Progenitor cell of endocrine pancreas (in vitro differentiated cells): ENCODE measurements at regions not wholly inside any gene's neighbourhood (a gene's known extent, or its start where the extent isn't known, plus 50 kb on each side); places are given as distances from the start of the nearest gene placed in this dataset.

Experiments
- DNase-seq: peaks from one replicate; pipeline ENCODE4 v3.0.0; 2021; ENCODE audit warnings: low spot score; ENCODE audit not compliant: unreplicated experiment
- H3K27ac Mint-ChIP-seq: 2 replicates; pipeline ENCODE4 v1.8.0; 2021; ENCODE audit warnings: mild to moderate bottlenecking, moderate library complexity, mixed read lengths
- H3K27me3 Mint-ChIP-seq: 2 replicates; pipeline ENCODE4 v1.8.0; 2021; ENCODE audit warnings: mixed read lengths
- H3K36me3 Mint-ChIP-seq: 2 replicates; pipeline ENCODE4 v1.8.0; 2022; ENCODE audit warnings: mixed read lengths; ENCODE audit not compliant: insufficient read depth
- H3K4me1 Mint-ChIP-seq: 2 replicates; pipeline ENCODE4 v1.8.0; 2021; ENCODE audit warnings: low read depth, mixed read lengths
- H3K4me3 Mint-ChIP-seq: 2 replicates; pipeline ENCODE4 v1.8.0; 2021; ENCODE audit warnings: low read depth, mild to moderate bottlenecking, moderate library complexity, mixed read lengths
- H3K9me3 Mint-ChIP-seq: 2 replicates; pipeline ENCODE4 v1.8.0; 2021; ENCODE audit warnings: low read depth, mixed read lengths
- CTCF ChIP-seq: fragments of 200-600 bp; sonication (generic); IDR thresholded peaks from one replicate; pipeline ENCODE4 v1.5.0; 2021; ENCODE audit warnings: antibody characterized with exemption, mild to moderate bottlenecking; ENCODE audit not compliant: unreplicated experiment

DNA sequence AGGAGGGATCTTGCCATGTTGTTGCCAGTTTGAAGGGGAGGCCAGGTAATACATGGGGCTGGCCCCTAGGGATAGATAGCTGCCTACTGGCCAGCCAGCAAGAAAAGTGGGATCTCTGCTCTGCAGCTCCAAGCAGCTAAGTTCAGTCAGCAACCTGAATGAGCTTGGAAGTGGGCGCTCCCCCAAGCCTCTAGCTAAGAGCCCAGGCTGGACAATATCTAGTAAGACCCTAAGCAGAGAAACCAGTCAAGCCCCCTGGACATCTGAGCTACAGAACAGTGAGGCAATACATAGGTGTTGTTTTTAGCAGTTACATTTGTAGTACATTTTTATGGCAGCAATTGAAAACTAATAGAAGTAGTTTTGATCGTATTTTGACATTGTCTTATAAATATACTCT, 409.8 kb upstream of the SMIM21 start:
- Mint-ChIP-seq H3K9me3 (peaks cover 4% of the 10 kb centered on the region), H3K36me3 (no peaks in the 10 kb centered on the region), H3K27ac (no peak overlapping the region), H3K27me3 (peaks cover 27% of the 10 kb centered on the region), H3K4me1 (peaks cover 2% of the 10 kb centered on the region), H3K4me3 (no peak overlapping the region)
- DNase-seq = no peak
- TF ChIP-seq CTCF = no peak

DNA sequence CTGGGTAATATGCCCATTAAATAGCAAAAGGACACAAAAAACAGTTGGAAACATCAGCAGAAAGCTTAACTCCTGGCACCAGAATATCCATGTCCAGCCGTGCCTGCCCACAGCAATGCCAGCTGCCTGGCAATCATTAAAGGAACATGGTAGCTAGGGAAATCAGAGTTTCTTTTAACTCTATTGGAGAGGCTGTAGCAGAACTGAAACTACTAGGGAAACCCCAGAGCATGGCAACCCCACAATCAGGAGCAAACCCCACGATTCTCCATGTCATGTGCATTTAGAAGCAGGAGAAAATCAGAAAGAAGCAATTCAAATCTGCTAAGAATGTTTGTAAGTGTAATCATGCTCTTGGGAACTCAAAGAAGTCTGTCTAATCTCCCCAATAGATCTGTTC, 409.0 kb upstream of the SMIM21 start:
- H3K4me3 Mint-ChIP-seq = no peak overlapping the region
- H3K4me1 Mint-ChIP-seq = peaks cover 2% of the 10 kb centered on the region
- no peak for TF ChIP-seq CTCF
- DNase-seq = no peak
- no peak overlapping the region for H3K27ac Mint-ChIP-seq
- H3K36me3 Mint-ChIP-seq = no peaks in the 10 kb centered on the region
- H3K9me3 Mint-ChIP-seq = peaks cover 5% of the 10 kb centered on the region
- peaks cover 27% of the 10 kb centered on the region for H3K27me3 Mint-ChIP-seq

- Mint-ChIP-seq H3K9me3 (peaks cover 5% of the 10 kb centered on the region), H3K27me3 (peaks cover 37% of the 10 kb centered on the region), H3K4me3 (no peak overlapping the region), H3K36me3 (no peaks in the 10 kb centered on the region), H3K27ac (no peak overlapping the region), H3K4me1 (peaks cover 17% of the 10 kb centered on the region)
- TF ChIP-seq CTCF = no peak
- no peak for DNase-seq
Measured at GRCh38 chr18:75831960-75832359, 404.5 kb upstream of the SMIM21 start.

- Mint-ChIP-seq H3K36me3 (no peaks in the 10 kb centered on the region), H3K27me3 (peaks cover 38% of the 10 kb centered on the region), H3K4me1 (peaks cover 20% of the 10 kb centered on the region), H3K4me3 (no peak overlapping the region), H3K27ac (no peak overlapping the region), H3K9me3 (peaks cover 5% of the 10 kb centered on the region)
- no peak for DNase-seq
- no peak for TF ChIP-seq CTCF
Measured at GRCh38 chr18:75830828-75831227, 403.3 kb upstream of the SMIM21 start.

- Mint-ChIP-seq H3K27ac (no peak overlapping the region), H3K4me3 (no peak overlapping the region), H3K9me3 (peaks cover 5% of the 10 kb centered on the region), H3K27me3 (peaks cover 46% of the 10 kb centered on the region), H3K36me3 (no peaks in the 10 kb centered on the region), H3K4me1 (peaks cover 25% of the 10 kb centered on the region)
- no peak for DNase-seq
- no peak for TF ChIP-seq CTCF
Measured at GRCh38 chr18:75829091-75829490, 401.6 kb upstream of the SMIM21 start.

GRCh38 chr18:75828379-75828778, 400.9 kb upstream of the SMIM21 start:
- Mint-ChIP-seq H3K4me3 (no peak overlapping the region), H3K36me3 (no peaks in the 10 kb centered on the region), H3K27me3 (peaks cover 46% of the 10 kb centered on the region), H3K4me1 (peaks cover 30% of the 10 kb centered on the region), H3K27ac (no peak overlapping the region), H3K9me3 (peaks cover 5% of the 10 kb centered on the region)
- no peak for TF ChIP-seq CTCF
- no peak for DNase-seq
